ENCODE measurements at regions not wholly inside any gene's neighbourhood (a gene's known extent, or its start where the extent isn't known, plus 50 kb on each side); places are given as distances from the start of the nearest gene placed in this dataset.

DNA sequence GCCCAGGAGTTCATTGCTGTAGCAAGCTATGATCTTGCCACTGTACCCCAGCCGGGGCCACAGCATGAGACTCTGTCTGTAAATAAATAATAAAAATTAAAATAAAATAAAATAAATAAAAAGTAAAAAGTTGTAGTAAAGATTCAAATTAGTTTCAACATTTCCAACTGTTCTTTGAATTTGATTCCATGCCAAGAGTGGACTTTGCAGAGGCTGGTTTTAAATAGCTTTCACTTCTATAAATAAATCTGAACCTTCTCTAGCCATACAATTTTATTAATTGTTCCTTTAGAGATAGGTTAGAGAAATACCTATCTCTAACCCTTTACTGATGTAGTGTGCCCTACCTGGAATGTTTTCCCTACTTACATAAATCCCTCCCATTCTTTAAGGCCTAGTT lies 129.7 kb upstream of the SLIT3 start (continued):
- TF ChIP-seq, protein P1, sequence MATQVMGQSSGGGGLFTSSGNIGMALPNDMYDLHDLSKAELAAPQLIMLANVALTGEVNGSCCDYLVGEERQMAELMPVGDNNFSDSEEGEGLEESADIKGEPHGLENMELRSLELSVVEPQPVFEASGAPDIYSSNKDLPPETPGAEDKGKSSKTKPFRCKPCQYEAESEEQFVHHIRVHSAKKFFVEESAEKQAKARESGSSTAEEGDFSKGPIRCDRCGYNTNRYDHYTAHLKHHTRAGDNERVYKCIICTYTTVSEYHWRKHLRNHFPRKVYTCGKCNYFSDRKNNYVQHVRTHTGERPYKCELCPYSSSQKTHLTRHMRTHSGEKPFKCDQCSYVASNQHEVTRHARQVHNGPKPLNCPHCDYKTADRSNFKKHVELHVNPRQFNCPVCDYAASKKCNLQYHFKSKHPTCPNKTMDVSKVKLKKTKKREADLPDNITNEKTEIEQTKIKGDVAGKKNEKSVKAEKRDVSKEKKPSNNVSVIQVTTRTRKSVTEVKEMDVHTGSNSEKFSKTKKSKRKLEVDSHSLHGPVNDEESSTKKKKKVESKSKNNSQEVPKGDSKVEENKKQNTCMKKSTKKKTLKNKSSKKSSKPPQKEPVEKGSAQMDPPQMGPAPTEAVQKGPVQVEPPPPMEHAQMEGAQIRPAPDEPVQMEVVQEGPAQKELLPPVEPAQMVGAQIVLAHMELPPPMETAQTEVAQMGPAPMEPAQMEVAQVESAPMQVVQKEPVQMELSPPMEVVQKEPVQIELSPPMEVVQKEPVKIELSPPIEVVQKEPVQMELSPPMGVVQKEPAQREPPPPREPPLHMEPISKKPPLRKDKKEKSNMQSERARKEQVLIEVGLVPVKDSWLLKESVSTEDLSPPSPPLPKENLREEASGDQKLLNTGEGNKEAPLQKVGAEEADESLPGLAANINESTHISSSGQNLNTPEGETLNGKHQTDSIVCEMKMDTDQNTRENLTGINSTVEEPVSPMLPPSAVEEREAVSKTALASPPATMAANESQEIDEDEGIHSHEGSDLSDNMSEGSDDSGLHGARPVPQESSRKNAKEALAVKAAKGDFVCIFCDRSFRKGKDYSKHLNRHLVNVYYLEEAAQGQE (IDR thresholded peaks at IDR 0.05; ENCODE audit: low read depth): no peak
- no peak for TF ChIP-seq POLR2A (IDR thresholded peaks at IDR 0.05; ENCODE audit: borderline replicate concordance, extremely low read depth, insufficient read depth, insufficient read length)

DNA sequence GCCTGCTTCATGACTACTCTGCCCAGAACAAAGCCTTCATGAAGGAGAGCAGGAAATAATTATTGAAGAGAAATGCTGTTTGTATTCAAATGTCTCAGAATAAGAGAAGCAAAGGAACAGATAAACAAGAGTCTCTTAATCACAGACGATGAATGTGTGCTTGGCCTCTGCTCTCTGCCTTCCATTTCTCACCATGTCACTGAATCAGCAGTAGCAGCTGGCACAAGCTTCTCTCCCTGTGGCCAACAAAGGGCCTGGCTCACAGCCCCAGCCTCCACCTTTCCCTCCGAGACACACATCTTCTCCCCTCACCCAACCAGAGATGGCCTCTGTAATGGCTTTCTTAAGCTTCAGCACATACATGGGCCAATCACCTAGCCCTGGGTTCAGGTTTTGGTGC lies 128.1 kb upstream of the SLIT3 start:
- RAD21 ChIA-PET (ENCODE audit: low non-redundant PET in 1 of 2, low total read pairs in 2 of 2, uncharacterized antibody in 2 of 2, unreplicated experiment in 2 of 2): no interaction called here
- Histone ChIP-seq H3K4me2 (ENCODE audit: low read length) (no peak overlapping the region), H3K4me1 (ENCODE audit: control insufficient read depth in 1 of 2, insufficient read depth in 2 of 2, low read length in 2 of 2) (no peaks in the 10 kb centered on the region), H3K9ac (ENCODE audit: low read length) (no peak overlapping the region), H3K36me3 (ENCODE audit: control insufficient read depth in 1 of 2, insufficient read depth in 2 of 2, low read length in 2 of 2) (no peaks in the 10 kb centered on the region), H2AFZ (ENCODE audit: low read depth, low read length, poor library complexity, severe bottlenecking) (no peak overlapping the region), H3K27me3 (ENCODE audit: insufficient read depth, low read length) (no peaks in the 10 kb centered on the region), H3K9me2 (ENCODE audit: insufficient read depth) (no peaks in the 10 kb centered on the region), H4K20me1 (ENCODE audit: insufficient read depth) (no peaks in the 10 kb centered on the region), H3K9me3 (ENCODE audit: control insufficient read depth in 1 of 2, insufficient read depth in 1 of 2, low read depth in 1 of 2, low read length in 2 of 2) (no peaks in the 10 kb centered on the region), H3K27ac (ENCODE audit: low read depth, low read length) (no peak overlapping the region), H3K4me3 (replicated peaks in 1 of 2; ENCODE audit: low read depth in 1 of 2, low read length in 2 of 2) (no peak overlapping the region), H3K79me2 (ENCODE audit: insufficient read depth, low read length) (no peaks in the 10 kb centered on the region)
- CTCF ChIA-PET: no interaction called here
- ATAC-seq (no peak), DNase-seq (ENCODE audit: low read depth, low spot score) (no peak)
- intact Hi-C loops (cut with micrococcal nuclease): no loop called here
- BruUV-seq (replicated peaks): no TSS peak
- TF ChIP-seq FOSL1 (IDR thresholded peaks at IDR 0.05; ENCODE audit: low read depth): no peak
- no peak for TF ChIP-seq CBX3 (IDR thresholded peaks at IDR 0.05; ENCODE audit: low read depth)
- TF ChIP-seq POLR2AphosphoS5 (IDR thresholded peaks at IDR 0.05; ENCODE audit: low read depth, low read length): no peak
- TF ChIP-seq, protein P1 (IDR thresholded peaks at IDR 0.05; ENCODE audit: low read depth): no peak
- no peak for TF ChIP-seq EGR1 (IDR thresholded peaks at IDR 0.05; ENCODE audit: low read depth)
- no peak for TF ChIP-seq ELF1 (IDR thresholded peaks at IDR 0.05; ENCODE audit: borderline replicate concordance, low read depth)
- no peak for TF ChIP-seq CEBPB (IDR thresholded peaks at IDR 0.05; ENCODE audit: low read depth)
- TF ChIP-seq, protein P2, sequence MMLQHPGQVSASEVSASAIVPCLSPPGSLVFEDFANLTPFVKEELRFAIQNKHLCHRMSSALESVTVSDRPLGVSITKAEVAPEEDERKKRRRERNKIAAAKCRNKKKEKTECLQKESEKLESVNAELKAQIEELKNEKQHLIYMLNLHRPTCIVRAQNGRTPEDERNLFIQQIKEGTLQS (IDR thresholded peaks at IDR 0.05): no peak
- TF ChIP-seq SP1 (IDR thresholded peaks at IDR 0.05; ENCODE audit: low read depth): no peak
- no peak for TF ChIP-seq ZFX (IDR thresholded peaks at IDR 0.05)
- no peak for TF ChIP-seq EZH2phosphoT487 (IDR thresholded peaks at IDR 0.05; ENCODE audit: borderline replicate concordance)
- no peak for TF ChIP-seq EZH2 (IDR thresholded peaks at IDR 0.05)
- no peak for TF ChIP-seq RAD21 (IDR thresholded peaks at IDR 0.05; ENCODE audit: low read depth)
- no peak for TF ChIP-seq TCF7L2 (IDR thresholded peaks at IDR 0.05; ENCODE audit: borderline replicate concordance, extremely low read depth, insufficient read depth, insufficient read length)
- no peak for TF ChIP-seq JUND (IDR thresholded peaks at IDR 0.05)
- TF ChIP-seq POLR2A (IDR thresholded peaks at IDR 0.05; ENCODE audit: borderline replicate concordance, extremely low read depth, insufficient read depth, insufficient read length): no peak
- TF ChIP-seq, protein P3, sequence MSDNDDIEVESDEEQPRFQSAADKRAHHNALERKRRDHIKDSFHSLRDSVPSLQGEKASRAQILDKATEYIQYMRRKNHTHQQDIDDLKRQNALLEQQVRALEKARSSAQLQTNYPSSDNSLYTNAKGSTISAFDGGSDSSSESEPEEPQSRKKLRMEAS (IDR thresholded peaks at IDR 0.05): no peak
- no peak for TF ChIP-seq SRF (IDR thresholded peaks at IDR 0.05; ENCODE audit: low read depth)
- TF ChIP-seq ZNF274 (IDR thresholded peaks at IDR 0.05; ENCODE audit: low read depth, low read length): no peak
- POLR2A ChIA-PET: no interaction called here

Data from HCT116 (cell line).